ENCODE measurements at regions not wholly inside any gene's neighbourhood (a gene's known extent, or its start where the extent isn't known, plus 50 kb on each side); places are given as distances from the start of the nearest gene placed in this dataset.
A peak's percentile ranks its signal among the peaks of the same experiment; 100 is the strongest.

- peak; percentile 73 for ATAC-seq (ENCODE audit: low read depth)
- H3K4me1 Mint-ChIP-seq = peaks cover 18% of the 10 kb centered on the region
- Histone ChIP-seq H3K4me2 (replicated peaks; ENCODE audit: low read depth, low read length, poor library complexity, severe bottlenecking) (no peak overlapping the region), H3K9me3 (ENCODE audit: control extremely low read depth in 1 of 3, control insufficient read depth in 2 of 3, insufficient read depth in 1 of 3, low read length in 2 of 3) (no peaks in the 10 kb centered on the region), H2AFZ (ENCODE audit: insufficient read depth, low read depth, low read length, poor library complexity, severe bottlenecking) (no peak overlapping the region), H3K79me2 (ENCODE audit: control insufficient read depth, insufficient read depth, low read length) (no peaks in the 10 kb centered on the region), H3K4me3 (ENCODE audit: control extremely low read depth in 1 of 5, extremely low read depth in 1 of 5, insufficient read depth in 1 of 5, low read depth in 2 of 5, low read length in 4 of 5) (no peak overlapping the region), H3K36me3 (replicated peaks in 1 of 2; ENCODE audit: control extremely low read depth in 1 of 2, control insufficient read depth in 1 of 2, extremely low read depth in 1 of 2, insufficient read depth in 2 of 2, low read length in 1 of 2) (no peaks in the 10 kb centered on the region), H3K4me1 (ENCODE audit: control insufficient read depth in 2 of 2, insufficient read depth in 2 of 2, low read length in 2 of 2) (peaks cover 14 to 16% of the 10 kb centered on the region in 2 donors), H3K27me3 (replicated peaks in 1 of 4; ENCODE audit: control extremely low read depth in 1 of 4, control insufficient read depth in 3 of 4, insufficient read depth in 4 of 4, low read length in 3 of 4) (peaks cover 0 to 24% (median 16%) of the 10 kb centered on the region in 4 experiments), H4K20me1 (ENCODE audit: control insufficient read depth, insufficient read depth, low read length, poor library complexity, severe bottlenecking) (no peaks in the 10 kb centered on the region), H3K9ac (ENCODE audit: low read length) (no peak overlapping the region), H3K27ac (ENCODE audit: low read length in 2 of 2) (no peak overlapping the region)
- H3K9me3 Mint-ChIP-seq (ENCODE audit: insufficient read depth) = no peaks in the 10 kb centered on the region
- DNase-seq = peak; percentile 74
- WGBS (ENCODE audit: insufficient coverage) = 0% methylated on average over 2 of the region's 4 CpGs
- TF ChIP-seq CTCF (IDR thresholded peaks at IDR 0.05) = peak; percentile 70
- TF ChIP-seq EZH2 (IDR thresholded peaks at IDR 0.05; ENCODE audit: borderline replicate concordance, insufficient read depth, low read depth, low read length, poor library complexity, severe bottlenecking) = no peak
- H3K27me3 Mint-ChIP-seq = peaks cover 22% of the 10 kb centered on the region
- H3K4me3 Mint-ChIP-seq = no peak overlapping the region
- no peak overlapping the region for H3K27ac Mint-ChIP-seq
- ChIA-PET CTCF (interaction anchor here (0.6 to 4.8 kb wide), 13 partner anchors 11 to 1673 kb away, joined by 3 to 52 read pairs (median 4); no protein-coding TSS in a partner anchor), POLR2A (interaction anchor here (1.0 kb wide), 1 partner anchor 1138 kb away, joined by 3 read pairs; the partner anchor contains the start of gene PDS5B)
- intact Hi-C loops (cut with micrococcal nuclease) = loop anchor here (1.0 to 10.0 kb wide), 2 partner anchors 369 to 496 kb away; no protein-coding TSS in a partner anchor
Measured at GRCh38 chr13:33723772-33724435, 94.0 kb upstream of the RFC3 start.

- H3K27ac Mint-ChIP-seq = no peak overlapping the region
Measured at GRCh38 chr13:33725340-33725739, 92.6 kb upstream of the RFC3 start.

More at GRCh38 chr13:33725340-33725739, 92.6 kb upstream of the RFC3 start:
- ChIA-PET CTCF (interaction anchor here (1.2 to 4.8 kb wide), 3 partner anchors 18 to 1674 kb away, joined by 3 to 52 read pairs (median 9); no protein-coding TSS in a partner anchor), POLR2A (no interaction called here)
- Histone ChIP-seq H3K4me2 (replicated peaks; ENCODE audit: low read depth, low read length, poor library complexity, severe bottlenecking) (no peak overlapping the region), H3K27ac (ENCODE audit: low read length in 2 of 2) (no peak overlapping the region), H3K9me3 (ENCODE audit: control extremely low read depth in 1 of 3, control insufficient read depth in 2 of 3, insufficient read depth in 1 of 3, low read length in 2 of 3) (no peaks in the 10 kb centered on the region), H3K79me2 (ENCODE audit: control insufficient read depth, insufficient read depth, low read length) (no peaks in the 10 kb centered on the region), H3K36me3 (replicated peaks in 1 of 2; ENCODE audit: control extremely low read depth in 1 of 2, control insufficient read depth in 1 of 2, extremely low read depth in 1 of 2, insufficient read depth in 2 of 2, low read length in 1 of 2) (no peaks in the 10 kb centered on the region), H2AFZ (ENCODE audit: insufficient read depth, low read depth, low read length, poor library complexity, severe bottlenecking) (no peak overlapping the region), H4K20me1 (ENCODE audit: control insufficient read depth, insufficient read depth, low read length, poor library complexity, severe bottlenecking) (no peaks in the 10 kb centered on the region), H3K9ac (ENCODE audit: low read length) (no peak overlapping the region), H3K4me3 (ENCODE audit: control extremely low read depth in 1 of 5, extremely low read depth in 1 of 5, insufficient read depth in 1 of 5, low read depth in 2 of 5, low read length in 4 of 5) (no peak overlapping the region), H3K27me3 (replicated peaks in 1 of 4; ENCODE audit: control extremely low read depth in 1 of 4, control insufficient read depth in 3 of 4, insufficient read depth in 4 of 4, low read length in 3 of 4) (peaks cover 0 to 24% (median 16%) of the 10 kb centered on the region in 4 experiments), H3K4me1 (ENCODE audit: control insufficient read depth in 2 of 2, insufficient read depth in 2 of 2, low read length in 2 of 2) (peaks cover 28 to 30% of the 10 kb centered on the region in 2 donors)
- Mint-ChIP-seq H3K4me1 (peaks cover 31% of the 10 kb centered on the region), H3K27me3 (peaks cover 24% of the 10 kb centered on the region), H3K4me3 (no peak overlapping the region), H3K9me3 (ENCODE audit: insufficient read depth) (no peaks in the 10 kb centered on the region)
- DNase-seq (no peak), ATAC-seq (ENCODE audit: low read depth) (no peak)
- TF ChIP-seq EZH2 (IDR thresholded peaks at IDR 0.05; ENCODE audit: borderline replicate concordance, insufficient read depth, low read depth, low read length, poor library complexity, severe bottlenecking) (no peak), CTCF (IDR thresholded peaks at IDR 0.05) (no peak)
- WGBS (ENCODE audit: insufficient coverage) = 100% methylated on average over 2 of the region's 2 CpGs
- intact Hi-C loops (cut with micrococcal nuclease) = loop anchor here (5.0 to 10.0 kb wide), 2 partner anchors 183 to 371 kb away; no protein-coding TSS in a partner anchor

Data from B cell (primary cell).